ENCODE measurements at regions not wholly inside any gene's neighbourhood (a gene's known extent, or its start where the extent isn't known, plus 50 kb on each side); places are given as distances from the start of the nearest gene placed in this dataset.
"Not testable (repeated sequence)": the region's sequence is repeated elsewhere in the genome, so short reads cannot be mapped to it uniquely, and the experiment has no call there.

GRCh38 chr6:6875818-6876470, 231.8 kb upstream of the RREB1 start:
- H3K4me1 Mint-ChIP-seq = peaks cover 0 to 3% (median 0%) of the 10 kb centered on the region in 4 donors
- no peaks in the 10 kb centered on the region for H3K36me3 Mint-ChIP-seq
- ATAC-seq (ENCODE audit: low read depth in 2 of 2) (no peak), DNase-seq (no peak)
- no peaks in the 10 kb centered on the region for H3K27me3 ChIP-seq (ENCODE audit: control insufficient read depth, insufficient read depth, low read length)
- H3K36me3 ChIP-seq (ENCODE audit: control insufficient read depth, insufficient read depth, low read length) = no peaks in the 10 kb centered on the region
- H3K9me3 ChIP-seq (ENCODE audit: control insufficient read depth in 2 of 2, low read length in 2 of 2) = no peaks in the 10 kb centered on the region
- no peak overlapping the region for H3K27ac ChIP-seq (ENCODE audit: insufficient read depth, low read length, poor library complexity, severe bottlenecking)
- H3K4me3 ChIP-seq (ENCODE audit: low read depth, low read length) = no peak overlapping the region
- H3K27me3 Mint-ChIP-seq = peaks cover 4% of the 10 kb centered on the region
- H3K4me1 ChIP-seq (ENCODE audit: control insufficient read depth, insufficient read depth, low read length, poor library complexity, severe bottlenecking) = no peaks in the 10 kb centered on the region
- H3K9me3 Mint-ChIP-seq = peaks cover 0 to 3% (median 0%) of the 10 kb centered on the region in 7 donors
- no peak overlapping the region for H3K27ac Mint-ChIP-seq
- H3K4me3 Mint-ChIP-seq = no peak overlapping the region

DNA sequence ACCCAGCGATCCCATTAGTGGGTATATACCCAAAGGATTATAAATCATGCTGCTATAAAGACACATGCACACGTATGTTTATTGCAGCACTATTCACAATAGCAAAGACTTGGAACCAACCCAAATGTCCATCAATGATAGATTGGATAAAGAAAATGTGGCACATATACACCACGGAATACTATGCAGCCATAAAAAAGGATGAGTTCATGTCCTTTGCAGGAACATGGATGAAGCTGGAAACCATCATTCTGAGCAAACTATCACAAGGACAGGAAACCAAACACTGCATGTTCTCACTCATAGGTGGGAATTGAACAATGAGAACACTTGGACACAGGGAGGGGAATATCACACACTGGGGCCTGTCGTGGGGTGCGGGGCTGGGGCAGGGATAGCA, 230.0 kb upstream of the RREB1 start:
- not testable (repeated sequence) for ATAC-seq (ENCODE audit: low read depth in 2 of 2); H3K9me3 ChIP-seq (ENCODE audit: control insufficient read depth in 2 of 2, low read length in 2 of 2); H3K27ac Mint-ChIP-seq; H3K4me3 ChIP-seq (ENCODE audit: low read depth, low read length); H3K36me3 Mint-ChIP-seq; H3K36me3 ChIP-seq (ENCODE audit: control insufficient read depth, insufficient read depth, low read length); H3K4me1 ChIP-seq (ENCODE audit: control insufficient read depth, insufficient read depth, low read length, poor library complexity, severe bottlenecking); H3K4me3 Mint-ChIP-seq; H3K9me3 Mint-ChIP-seq; H3K27me3 ChIP-seq (ENCODE audit: control insufficient read depth, insufficient read depth, low read length); H3K4me1 Mint-ChIP-seq; H3K27me3 Mint-ChIP-seq; DNase-seq; H3K27ac ChIP-seq (ENCODE audit: insufficient read depth, low read length, poor library complexity, severe bottlenecking)

- no peak overlapping the region for H3K27ac Mint-ChIP-seq
- H3K4me3 Mint-ChIP-seq = no peak overlapping the region
- Histone ChIP-seq H3K4me1 (ENCODE audit: control insufficient read depth, insufficient read depth, low read length, poor library complexity, severe bottlenecking) (no peaks in the 10 kb centered on the region), H3K27ac (ENCODE audit: insufficient read depth, low read length, poor library complexity, severe bottlenecking) (no peak overlapping the region), H3K4me3 (ENCODE audit: low read depth, low read length) (no peak overlapping the region), H3K27me3 (ENCODE audit: control insufficient read depth, insufficient read depth, low read length) (no peaks in the 10 kb centered on the region), H3K36me3 (ENCODE audit: control insufficient read depth, insufficient read depth, low read length) (no peaks in the 10 kb centered on the region), H3K9me3 (ENCODE audit: control insufficient read depth in 2 of 2, low read length in 2 of 2) (no peaks in the 10 kb centered on the region)
- peaks cover 0 to 3% (median 0%) of the 10 kb centered on the region in 7 donors for H3K9me3 Mint-ChIP-seq
- H3K36me3 Mint-ChIP-seq = no peaks in the 10 kb centered on the region
- ATAC-seq (ENCODE audit: low read depth in 2 of 2) = no peak
- H3K27me3 Mint-ChIP-seq = peaks cover 4% of the 10 kb centered on the region
- H3K4me1 Mint-ChIP-seq = peaks cover 0 to 3% (median 0%) of the 10 kb centered on the region in 4 donors
- no peak for DNase-seq
Measured at GRCh38 chr6:6878887-6879585, 228.7 kb upstream of the RREB1 start.

DNA sequence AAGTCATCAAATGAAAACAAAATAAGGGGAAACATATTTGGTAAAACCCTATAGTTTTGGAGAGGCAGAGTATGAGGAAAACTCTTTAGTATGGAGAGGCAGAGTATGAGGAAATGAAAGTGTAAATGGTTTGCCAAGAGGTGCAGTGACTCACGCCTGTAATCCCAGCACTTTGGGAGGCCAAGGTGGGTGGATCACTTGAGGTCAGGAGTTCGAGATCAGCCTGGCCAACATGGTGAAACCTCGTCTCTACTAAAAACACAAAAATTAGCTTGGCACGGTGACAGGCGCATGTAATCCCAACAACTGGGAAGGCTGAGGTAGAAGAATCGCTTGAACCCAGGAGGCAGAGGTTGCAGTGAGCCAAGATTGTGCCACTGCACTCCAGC, 228.2 kb upstream of the RREB1 start:
- not testable (repeated sequence) for H3K4me3 ChIP-seq (ENCODE audit: low read depth, low read length); H3K4me1 ChIP-seq (ENCODE audit: control insufficient read depth, insufficient read depth, low read length, poor library complexity, severe bottlenecking); H3K4me3 Mint-ChIP-seq; H3K27ac Mint-ChIP-seq; H3K4me1 Mint-ChIP-seq; H3K27me3 ChIP-seq (ENCODE audit: control insufficient read depth, insufficient read depth, low read length); H3K27me3 Mint-ChIP-seq; H3K9me3 ChIP-seq (ENCODE audit: control insufficient read depth in 2 of 2, low read length in 2 of 2); ATAC-seq (ENCODE audit: low read depth in 2 of 2); DNase-seq; H3K36me3 Mint-ChIP-seq; H3K9me3 Mint-ChIP-seq; H3K36me3 ChIP-seq (ENCODE audit: control insufficient read depth, insufficient read depth, low read length); H3K27ac ChIP-seq (ENCODE audit: insufficient read depth, low read length, poor library complexity, severe bottlenecking)

- no peaks in the 10 kb centered on the region for H3K9me3 ChIP-seq (ENCODE audit: control insufficient read depth in 2 of 2, low read length in 2 of 2)
- H3K4me1 Mint-ChIP-seq = peaks cover 0 to 3% (median 0%) of the 10 kb centered on the region in 4 donors
- peaks cover 4% of the 10 kb centered on the region for H3K27me3 Mint-ChIP-seq
- H3K27ac Mint-ChIP-seq = no peak overlapping the region
- H3K27ac ChIP-seq (ENCODE audit: insufficient read depth, low read length, poor library complexity, severe bottlenecking) = no peak overlapping the region
- no peak overlapping the region for H3K4me3 Mint-ChIP-seq
- no peaks in the 10 kb centered on the region for H3K36me3 Mint-ChIP-seq
- H3K36me3 ChIP-seq (ENCODE audit: control insufficient read depth, insufficient read depth, low read length) = no peaks in the 10 kb centered on the region
- peaks cover 0 to 3% (median 0%) of the 10 kb centered on the region in 7 donors for H3K9me3 Mint-ChIP-seq
- H3K4me1 ChIP-seq (ENCODE audit: control insufficient read depth, insufficient read depth, low read length, poor library complexity, severe bottlenecking) = no peaks in the 10 kb centered on the region
- no peak for ATAC-seq (ENCODE audit: low read depth in 2 of 2)
- no peak for DNase-seq
- no peaks in the 10 kb centered on the region for H3K27me3 ChIP-seq (ENCODE audit: control insufficient read depth, insufficient read depth, low read length)
- no peak overlapping the region for H3K4me3 ChIP-seq (ENCODE audit: low read depth, low read length)
Measured at GRCh38 chr6:6880745-6881437, 226.9 kb upstream of the RREB1 start.

DNA sequence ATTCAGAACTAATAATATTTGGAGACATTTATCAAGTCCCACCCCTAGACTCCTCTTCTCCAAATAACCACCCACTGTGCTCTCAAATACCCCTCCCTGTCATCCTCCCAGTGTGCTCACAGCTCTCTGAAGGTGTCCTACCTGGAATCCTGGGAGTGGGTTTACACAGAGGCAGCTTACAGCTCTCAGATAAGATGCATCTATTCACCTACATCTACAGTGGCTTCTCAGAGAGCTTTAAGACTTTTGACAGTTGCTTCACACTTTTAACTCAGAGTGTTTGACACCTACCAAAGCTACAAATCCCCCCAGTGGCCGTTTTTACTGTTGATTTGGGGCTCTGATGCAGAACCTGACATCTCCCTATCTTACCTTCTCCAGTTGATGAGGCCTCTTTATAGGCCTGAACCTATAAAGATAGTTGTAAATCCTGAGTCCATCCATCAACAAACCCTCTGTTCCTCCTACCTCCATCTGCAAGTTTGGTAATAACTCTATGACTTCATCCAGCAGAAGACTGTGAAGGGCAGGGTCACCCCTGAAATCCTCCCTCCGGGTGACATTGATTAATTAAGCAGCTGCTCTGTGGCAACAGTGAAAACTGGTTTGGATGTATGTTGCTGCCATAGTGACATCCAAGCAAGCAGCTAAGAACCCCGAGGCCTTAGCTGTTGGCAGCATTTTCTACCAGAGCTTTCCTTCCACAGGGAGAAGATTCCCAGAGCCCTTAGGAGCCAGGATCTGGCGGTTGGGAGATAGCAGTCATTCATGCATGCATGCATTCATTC, 226.1 kb upstream of the RREB1 start:
- Histone ChIP-seq H3K36me3 (ENCODE audit: control insufficient read depth, insufficient read depth, low read length) (no peaks in the 10 kb centered on the region), H3K27ac (ENCODE audit: insufficient read depth, low read length, poor library complexity, severe bottlenecking) (no peak overlapping the region), H3K27me3 (ENCODE audit: control insufficient read depth, insufficient read depth, low read length) (no peaks in the 10 kb centered on the region), H3K9me3 (ENCODE audit: control insufficient read depth in 2 of 2, low read length in 2 of 2) (no peaks in the 10 kb centered on the region), H3K4me3 (ENCODE audit: low read depth, low read length) (no peak overlapping the region), H3K4me1 (ENCODE audit: control insufficient read depth, insufficient read depth, low read length, poor library complexity, severe bottlenecking) (no peaks in the 10 kb centered on the region)
- Mint-ChIP-seq H3K4me3 (no peak overlapping the region), H3K36me3 (no peaks in the 10 kb centered on the region), H3K27me3 (peaks cover 2% of the 10 kb centered on the region), H3K4me1 (peaks cover 0 to 3% (median 0%) of the 10 kb centered on the region in 4 donors), H3K9me3 (peaks cover 0 to 3% (median 0%) of the 10 kb centered on the region in 7 donors), H3K27ac (no peak overlapping the region)
- DNase-seq (no peak), ATAC-seq (ENCODE audit: low read depth in 2 of 2) (no peak)

DNA sequence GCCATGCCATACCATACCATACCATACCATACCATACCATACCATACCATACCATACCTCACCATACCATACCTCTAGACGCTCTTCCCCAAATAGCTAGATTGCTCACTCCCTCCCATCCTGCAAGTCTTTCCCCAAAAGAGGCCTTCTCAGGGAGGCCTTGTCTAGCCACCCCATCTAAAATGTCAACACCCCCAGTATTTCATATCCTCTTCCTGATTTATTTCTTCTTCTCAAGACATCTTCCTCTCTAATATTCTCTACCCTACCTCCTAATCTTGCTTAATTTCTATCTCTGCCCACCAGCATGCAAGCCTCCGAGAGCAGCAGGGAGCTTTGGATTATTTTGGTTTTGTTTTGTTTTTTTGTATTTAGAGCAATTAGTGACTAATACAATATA, 225.2 kb upstream of the RREB1 start:
- H3K9me3 ChIP-seq (ENCODE audit: control insufficient read depth in 2 of 2, low read length in 2 of 2) = no peaks in the 10 kb centered on the region
- H3K4me1 ChIP-seq (ENCODE audit: control insufficient read depth, insufficient read depth, low read length, poor library complexity, severe bottlenecking) = no peaks in the 10 kb centered on the region
- no peak overlapping the region for H3K4me3 ChIP-seq (ENCODE audit: low read depth, low read length)
- H3K27ac Mint-ChIP-seq = peak overlapping the region in 1 of 3 donors; percentile 44
- peaks cover 0 to under 1% (median 0%) of the 10 kb centered on the region in 4 donors for H3K4me1 Mint-ChIP-seq
- peaks cover 0 to 3% (median 0%) of the 10 kb centered on the region in 7 donors for H3K9me3 Mint-ChIP-seq
- H3K27me3 ChIP-seq (ENCODE audit: control insufficient read depth, insufficient read depth, low read length) = no peaks in the 10 kb centered on the region
- H3K36me3 ChIP-seq (ENCODE audit: control insufficient read depth, insufficient read depth, low read length) = no peaks in the 10 kb centered on the region
- no peak overlapping the region for H3K27ac ChIP-seq (ENCODE audit: insufficient read depth, low read length, poor library complexity, severe bottlenecking)
- no peaks in the 10 kb centered on the region for H3K36me3 Mint-ChIP-seq
- H3K4me3 Mint-ChIP-seq = no peak overlapping the region
- no peak for ATAC-seq (ENCODE audit: low read depth in 2 of 2)
- no peak for DNase-seq
- no peaks in the 10 kb centered on the region for H3K27me3 Mint-ChIP-seq

Measured in CD4-positive, CD25-positive, alpha-beta regulatory T cell (primary cell).